ENCODE measurements at regions not wholly inside any gene's neighbourhood (a gene's known extent, or its start where the extent isn't known, plus 50 kb on each side); places are given as distances from the start of the nearest gene placed in this dataset.

DNA sequence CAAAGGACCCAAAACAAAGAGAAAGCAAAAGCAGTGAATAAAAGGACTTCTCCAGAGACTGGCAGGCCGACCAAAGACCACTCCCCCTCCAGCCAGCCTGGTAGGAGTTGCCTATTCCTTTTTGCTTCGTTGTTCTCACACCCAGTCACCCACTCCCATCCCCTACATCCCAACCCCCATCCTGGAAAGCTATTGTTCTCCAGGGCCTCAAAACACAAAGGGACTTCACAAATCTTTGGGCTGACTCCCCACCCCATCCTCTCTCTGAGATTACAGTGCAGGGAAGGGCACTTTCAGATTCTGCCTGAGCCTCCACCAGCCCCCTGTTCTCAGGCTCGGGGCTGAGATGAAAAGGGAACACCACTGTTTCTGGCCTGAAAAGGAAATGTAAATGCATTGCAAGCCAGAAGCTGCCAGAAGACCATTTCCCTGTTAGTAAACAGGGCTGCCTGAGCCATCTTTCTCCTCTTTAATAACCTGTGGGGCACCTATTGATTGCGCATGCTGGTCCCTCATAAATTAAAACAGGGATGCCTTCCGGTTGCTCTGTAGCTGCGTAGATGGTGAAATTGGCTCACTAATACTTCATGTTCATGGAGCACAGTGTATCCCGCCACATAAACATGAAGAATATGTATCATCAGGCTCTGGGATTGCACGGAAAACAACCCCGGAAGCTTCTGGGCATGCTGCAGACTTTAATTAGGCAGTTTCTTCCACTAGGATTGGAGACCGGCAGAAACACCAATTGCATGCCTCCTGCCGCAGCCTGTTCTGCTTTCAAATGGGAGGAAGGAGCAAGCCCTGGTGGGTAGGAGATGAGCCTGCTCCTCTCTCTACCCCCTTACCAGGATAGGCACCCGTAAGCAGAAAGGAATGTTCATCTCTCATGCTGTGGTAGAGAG lies 130.3 kb upstream of the FUT8 start:
- TF ChIP-seq CTCF (IDR thresholded peaks at IDR 0.05; ENCODE audit: insufficient read depth, low read length) (no peak), GABPA (IDR thresholded peaks at IDR 0.05; ENCODE audit: low read depth) (no peak)

Measured in HL-60 (cell line).